ENCODE measurements at regions not wholly inside any gene's neighbourhood (a gene's known extent, or its start where the extent isn't known, plus 50 kb on each side); places are given as distances from the start of the nearest gene placed in this dataset.

GRCh38 chr3:72397586-72397985 is 450.7 kb downstream of the SHQ1 start:
- no peak for DNase-seq (ENCODE audit: low spot score)

- DNase-seq (ENCODE audit: low spot score) = no peak
These were observed 451.3 kb downstream of the SHQ1 start for GRCh38 chr3:72396899-72397298.

GRCh38 chr3:72395776-72396311 is 452.4 kb downstream of the SHQ1 start:
- no peak for DNase-seq (ENCODE audit: low spot score)

GRCh38 chr3:72393455-72393854 is 454.8 kb downstream of the SHQ1 start:
- no peak for DNase-seq (ENCODE audit: low spot score)

- DNase-seq (ENCODE audit: low spot score) = no peak
These were observed 456.6 kb downstream of the SHQ1 start for GRCh38 chr3:72391659-72392058.

GRCh38 chr3:72390841-72391240 is 457.4 kb downstream of the SHQ1 start:
- DNase-seq (ENCODE audit: low spot score) = peak; percentile 15

GRCh38 chr3:72388644-72389043 is 459.6 kb downstream of the SHQ1 start:
- no peak for DNase-seq (ENCODE audit: low spot score)

- DNase-seq (ENCODE audit: low spot score) = no peak
These were observed 460.1 kb downstream of the SHQ1 start for GRCh38 chr3:72388117-72388516.

GRCh38 chr3:72386327-72387000 is 461.8 kb downstream of the SHQ1 start:
- no peak for DNase-seq (ENCODE audit: low spot score)

GRCh38 chr3:72385167-72385566 is 463.1 kb downstream of the SHQ1 start:
- no peak for DNase-seq (ENCODE audit: low spot score)

GRCh38 chr3:72384602-72385001 is 463.6 kb downstream of the SHQ1 start:
- DNase-seq (ENCODE audit: low spot score) = no peak

GRCh38 chr3:72383883-72384282 is 464.4 kb downstream of the SHQ1 start:
- no peak for DNase-seq (ENCODE audit: low spot score)

GRCh38 chr3:72383230-72383629 is 465.0 kb downstream of the SHQ1 start:
- no peak for DNase-seq (ENCODE audit: low spot score)

- DNase-seq (ENCODE audit: low spot score) = no peak
These were observed 465.8 kb downstream of the SHQ1 start for GRCh38 chr3:72382460-72382859.

GRCh38 chr3:72381584-72381983 is 466.7 kb downstream of the SHQ1 start:
- no peak for DNase-seq (ENCODE audit: low spot score)

GRCh38 chr3:72380711-72381493 is 467.3 kb downstream of the SHQ1 start:
- DNase-seq (ENCODE audit: low spot score) = peak; percentile 14

- DNase-seq (ENCODE audit: low spot score) = peak; percentile 22
These were observed 468.1 kb downstream of the SHQ1 start for GRCh38 chr3:72380193-72380592.

GRCh38 chr3:72379500-72380187 is 468.6 kb downstream of the SHQ1 start:
- DNase-seq (ENCODE audit: low spot score) = no peak

GRCh38 chr3:72378287-72378686 is 470.0 kb downstream of the SHQ1 start:
- no peak for DNase-seq (ENCODE audit: low spot score)

GRCh38 chr3:72376956-72377710 is 471.1 kb downstream of the SHQ1 start:
- DNase-seq (ENCODE audit: low spot score) = no peak

GRCh38 chr3:72375237-72376076 is 472.8 kb downstream of the SHQ1 start:
- DNase-seq (ENCODE audit: low spot score) = no peak
